DND-41 (cell line): ENCODE measurements at regions not wholly inside any gene's neighbourhood (a gene's known extent, or its start where the extent isn't known, plus 50 kb on each side); places are given as distances from the start of the nearest gene placed in this dataset.

Source experiments
- ATAC-seq: fragments of 200-7000 bp; cut with Tn5 transposase; 3 replicates; pipeline ENCODE4 v1.9.1; 2021; ENCODE audit warnings: low read depth; ENCODE audit not compliant: insufficient read depth
- DNase-seq: peaks from one replicate; pipeline ENCODE4 v3.0.0-alpha.2; 2020
- H2AFZ ChIP-seq: 2 replicates; pipeline ENCODE4 v1.6.0; 2012; ENCODE audit warnings: low read depth, low read length
- H3K27ac ChIP-seq: 2 replicates; pipeline ENCODE4 v1.5.1; 2012; ENCODE audit warnings: low read length, inconsistent platforms
- H3K27me3 ChIP-seq: fragments of 200-600 bp; sonication (generic); 2 replicates; pipeline ENCODE4 v1.6.0; 2012; ENCODE audit warnings: low read length, mild to moderate bottlenecking, inconsistent platforms; ENCODE audit not compliant: insufficient read depth, poor library complexity
- H3K36me3 ChIP-seq: 2 replicates; pipeline ENCODE4 v1.5.1; 2012; ENCODE audit warnings: low read length, inconsistent platforms; ENCODE audit not compliant: insufficient read depth
- H3K4me1 ChIP-seq: 2 replicates; pipeline ENCODE4 v1.5.1; 2012; ENCODE audit warnings: mild to moderate bottlenecking, low read length; ENCODE audit not compliant: insufficient read depth
- H3K4me2 ChIP-seq: 2 replicates; pipeline ENCODE4 v1.6.0; 2012; ENCODE audit warnings: mild to moderate bottlenecking, moderate library complexity, low read length, inconsistent platforms; ENCODE audit not compliant: insufficient read depth
- H3K4me3 ChIP-seq, 2 experiments: fragments of 200-600 bp in 1 of 2; shearing (Covaris generic) in 1 of 2; 2 replicates each; pipeline ENCODE4 v1.5.1; 2012 to 2016; ENCODE audit warnings: inconsistent platforms in 2 of 2, low read length in 2 of 2, mild to moderate bottlenecking in 2 of 2, low read depth in 1 of 2, moderate library complexity in 1 of 2
- H3K79me2 ChIP-seq: 2 replicates; pipeline ENCODE4 v1.6.0; 2012; ENCODE audit warnings: low read length, inconsistent platforms; ENCODE audit not compliant: insufficient read depth
- H3K9ac ChIP-seq: 2 replicates; pipeline ENCODE4 v1.6.0; 2012; ENCODE audit warnings: low read depth, mild to moderate bottlenecking, inconsistent platforms, low read length, moderate library complexity
- H3K9me3 ChIP-seq: 2 replicates; pipeline ENCODE4 v1.5.1; 2012; ENCODE audit warnings: low read length, moderate library complexity, mild to moderate bottlenecking, inconsistent platforms; ENCODE audit not compliant: insufficient read depth, severe bottlenecking
- H4K20me1 ChIP-seq: 2 replicates; pipeline ENCODE4 v1.6.0; 2012; ENCODE audit warnings: low read length; ENCODE audit not compliant: insufficient read depth
- EZH2 ChIP-seq: IDR thresholded peaks from 3 replicates; pipeline ENCODE4 v1.6.1; 2012; ENCODE audit warnings: borderline replicate concordance, low read depth, mild to moderate bottlenecking, moderate library complexity, low read length, inconsistent platforms; ENCODE audit not compliant: severe bottlenecking
- TF ChIP-seq, protein P1 (sequence below): IDR thresholded peaks from 2 replicates; pipeline ENCODE4 v1.5.1; 2012; ENCODE audit warnings: borderline replicate concordance, low read length, moderate library complexity, mild to moderate bottlenecking; ENCODE audit not compliant: poor library complexity, severe bottlenecking; ENCODE audit errors: extremely low read depth

DNA sequence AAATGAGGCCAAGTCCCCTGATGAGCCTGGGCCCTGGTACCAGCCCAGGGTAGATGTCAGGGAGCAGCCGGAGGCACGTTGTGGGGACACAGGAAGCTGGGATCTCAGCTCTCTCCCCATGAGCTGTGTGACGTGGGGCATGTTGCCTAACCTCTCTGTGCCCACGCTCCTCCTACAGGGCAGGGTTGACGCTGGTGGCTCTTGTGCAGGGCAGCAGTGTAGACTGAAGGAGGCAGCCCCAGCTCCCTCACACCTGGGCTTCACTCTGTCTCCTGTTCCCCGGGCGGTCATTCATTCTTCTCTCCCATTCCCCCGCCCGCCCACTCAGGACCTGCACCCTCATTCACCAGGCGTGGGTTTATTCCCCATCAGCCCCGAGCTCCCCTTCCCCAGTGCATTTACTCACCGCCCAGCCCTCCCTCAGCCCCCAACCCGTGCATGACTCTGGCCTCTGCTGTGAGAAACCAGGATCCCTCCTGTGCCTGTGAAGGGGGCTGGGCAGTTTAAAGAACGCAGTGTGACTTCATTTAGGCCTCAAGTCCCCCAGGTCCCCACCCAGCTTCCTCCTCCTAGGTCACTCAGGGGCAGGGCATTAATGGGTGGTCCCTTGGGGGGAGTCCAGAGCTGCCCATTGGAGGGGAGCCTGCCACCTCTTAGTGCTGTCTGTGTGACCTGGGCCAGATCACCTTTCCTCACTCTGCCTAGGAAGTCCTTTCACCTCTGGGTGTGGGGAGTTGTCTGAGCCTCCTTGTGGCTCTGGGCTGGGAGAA lies 285.7 kb downstream of the PTPRU start:
- Histone ChIP-seq H3K9me3 (no peaks in the 10 kb centered on the region), H4K20me1 (peaks cover 3% of the 10 kb centered on the region; the same call in 1 of the 2 replicates), H3K4me3 (no peak overlapping the region), H3K79me2 (no peaks in the 10 kb centered on the region), H2AFZ (no peak overlapping the region), H3K36me3 (no peaks in the 10 kb centered on the region), H3K9ac (no peak overlapping the region), H3K4me1 (no peaks in the 10 kb centered on the region), H3K27me3 (no peaks in the 10 kb centered on the region), H3K27ac (no peak overlapping the region), H3K4me2 (no peak overlapping the region)
- TF ChIP-seq, protein P1, sequence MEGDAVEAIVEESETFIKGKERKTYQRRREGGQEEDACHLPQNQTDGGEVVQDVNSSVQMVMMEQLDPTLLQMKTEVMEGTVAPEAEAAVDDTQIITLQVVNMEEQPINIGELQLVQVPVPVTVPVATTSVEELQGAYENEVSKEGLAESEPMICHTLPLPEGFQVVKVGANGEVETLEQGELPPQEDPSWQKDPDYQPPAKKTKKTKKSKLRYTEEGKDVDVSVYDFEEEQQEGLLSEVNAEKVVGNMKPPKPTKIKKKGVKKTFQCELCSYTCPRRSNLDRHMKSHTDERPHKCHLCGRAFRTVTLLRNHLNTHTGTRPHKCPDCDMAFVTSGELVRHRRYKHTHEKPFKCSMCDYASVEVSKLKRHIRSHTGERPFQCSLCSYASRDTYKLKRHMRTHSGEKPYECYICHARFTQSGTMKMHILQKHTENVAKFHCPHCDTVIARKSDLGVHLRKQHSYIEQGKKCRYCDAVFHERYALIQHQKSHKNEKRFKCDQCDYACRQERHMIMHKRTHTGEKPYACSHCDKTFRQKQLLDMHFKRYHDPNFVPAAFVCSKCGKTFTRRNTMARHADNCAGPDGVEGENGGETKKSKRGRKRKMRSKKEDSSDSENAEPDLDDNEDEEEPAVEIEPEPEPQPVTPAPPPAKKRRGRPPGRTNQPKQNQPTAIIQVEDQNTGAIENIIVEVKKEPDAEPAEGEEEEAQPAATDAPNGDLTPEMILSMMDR, result no peak
- no peak for TF ChIP-seq EZH2
- ATAC-seq (no peak), DNase-seq (no peak)

DNA sequence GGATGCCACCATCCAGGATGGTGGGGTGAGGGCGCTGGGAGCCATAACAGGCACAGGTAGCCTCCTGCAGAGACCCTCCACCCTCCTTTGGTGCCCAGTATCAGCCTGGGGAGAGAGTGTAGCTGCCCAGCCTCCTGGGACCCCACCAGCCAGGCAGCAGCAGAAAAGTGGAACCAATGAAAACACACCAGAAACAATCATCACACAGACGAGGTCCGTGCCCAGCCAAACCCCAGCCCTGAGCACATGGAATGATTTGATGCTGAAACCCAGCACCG lies 285.1 kb downstream of the PTPRU start:
- H3K36me3 ChIP-seq, result no peaks in the 10 kb centered on the region
- peaks cover 5% of the 10 kb centered on the region; the same call in 1 of the 2 replicates for H4K20me1 ChIP-seq
- no peak overlapping the region for H3K4me2 ChIP-seq
- no peak overlapping the region for H3K9ac ChIP-seq
- no peak overlapping the region for H3K4me3 ChIP-seq
- no peak overlapping the region for H2AFZ ChIP-seq
- no peak for TF ChIP-seq EZH2
- TF ChIP-seq, protein P1, result no peak
- H3K79me2 ChIP-seq, result no peaks in the 10 kb centered on the region
- H3K4me1 ChIP-seq, result no peaks in the 10 kb centered on the region
- H3K9me3 ChIP-seq, result no peaks in the 10 kb centered on the region
- no peaks in the 10 kb centered on the region for H3K27me3 ChIP-seq
- H3K27ac ChIP-seq, result no peak overlapping the region
- DNase-seq (no peak), ATAC-seq (no peak)

DNA sequence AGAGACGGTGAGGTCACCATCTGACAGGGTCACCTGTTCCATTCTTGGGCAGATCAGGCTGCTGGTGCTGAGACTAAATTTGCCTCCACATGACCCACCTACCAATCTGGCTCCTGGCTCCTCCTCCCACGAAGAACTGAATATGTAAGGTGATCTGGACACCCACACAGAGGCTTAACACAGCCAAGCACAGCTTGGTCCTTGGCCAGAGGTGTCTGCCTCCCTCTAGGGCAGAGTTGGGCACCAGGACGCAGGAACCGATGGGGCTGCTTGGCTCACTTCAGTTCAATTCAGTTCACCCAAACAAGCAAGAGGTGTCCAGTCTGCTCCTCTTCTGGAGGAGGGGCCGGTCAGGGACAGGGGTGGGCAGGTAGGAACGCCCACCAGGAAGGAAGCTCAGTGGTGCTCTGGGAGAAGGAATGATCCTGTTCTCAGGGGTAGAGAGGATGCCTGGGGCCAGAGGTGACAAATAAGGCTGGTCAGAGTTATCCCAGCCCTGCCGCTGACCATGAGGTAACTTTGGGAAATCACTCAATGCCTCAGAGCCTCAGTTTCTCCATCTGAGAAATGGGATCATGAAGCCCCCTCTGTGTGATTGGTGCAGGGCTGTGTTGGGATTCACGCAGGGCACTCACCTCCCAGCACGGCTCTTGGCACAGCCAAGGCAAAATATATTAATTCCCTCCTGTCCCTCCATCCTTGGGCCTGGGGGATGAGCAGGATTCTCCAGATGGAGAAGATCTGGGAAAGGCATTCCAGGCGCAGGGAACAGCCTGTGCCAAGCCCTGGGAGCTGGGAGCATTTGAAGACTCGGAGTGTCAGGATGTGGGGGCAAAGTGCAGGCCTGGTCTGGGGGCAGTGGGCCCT lies 284.5 kb downstream of the PTPRU start:
- Histone ChIP-seq H3K4me1 (no peaks in the 10 kb centered on the region), H3K79me2 (no peaks in the 10 kb centered on the region), H3K9me3 (no peaks in the 10 kb centered on the region), H3K27ac (no peak overlapping the region), H3K36me3 (no peaks in the 10 kb centered on the region), H3K27me3 (no peaks in the 10 kb centered on the region), H3K4me3 (no peak overlapping the region), H4K20me1 (peaks cover 5% of the 10 kb centered on the region; the same call in 1 of the 2 replicates), H3K4me2 (no peak overlapping the region), H2AFZ (no peak overlapping the region), H3K9ac (no peak overlapping the region)
- DNase-seq, result no peak
- TF ChIP-seq, protein P1, result no peak
- TF ChIP-seq EZH2, result no peak
- ATAC-seq, result no peak
